HEK293 (cell line): ENCODE measurements at regions not wholly inside any gene's neighbourhood (a gene's known extent, or its start where the extent isn't known, plus 50 kb on each side); places are given as distances from the start of the nearest gene placed in this dataset.

Source experiments
- CTCF ChIA-PET: fragments of 350-600 bp; formaldehyde crosslinking; extraction: SDS; loops from one replicate; lab custom pipeline; 2021; ENCODE audit warnings: antibody characterized with exemption; lab: Yijun Ruan, JAX
- POLR2A ChIA-PET: fragments of 300-600 bp; formaldehyde crosslinking; extraction: SDS; loops from one replicate; lab custom pipeline; 2020; ENCODE audit warnings: antibody characterized with exemption, inconsistent platforms; lab: Yijun Ruan, JAX
- H3K27ac ChIP-seq: fragments of 200-500 bp; sonication (Bioruptor generic); 2 replicates; pipeline ENCODE4 v1.5.1; 2014; ENCODE audit warnings: low read depth, low read length, control low read depth, inconsistent platforms; ENCODE audit errors: extremely low read depth
- H3K36me3 ChIP-seq, 2 experiments: fragments of 200-500 bp in 1 of 2; sonication (Bioruptor generic) in 1 of 2; 1 replicate in 1 of 2; 2 replicates in 1 of 2; pipeline ENCODE4 v1.5.1; 2014 to 2017; ENCODE audit warnings: inconsistent platforms in 2 of 2, low read length in 2 of 2; ENCODE audit not compliant: control insufficient read depth in 2 of 2, insufficient read depth in 1 of 2
- H3K4me1 ChIP-seq: fragments of 200-500 bp; sonication (Bioruptor generic); 2 replicates; pipeline ENCODE4 v1.5.1; 2014; ENCODE audit warnings: mild to moderate bottlenecking, low read length, inconsistent platforms; ENCODE audit not compliant: control insufficient read depth, insufficient read depth
- H3K4me3 ChIP-seq: 2 replicates; pipeline ENCODE4 v1.5.1; 2011; ENCODE audit warnings: low read depth, mild to moderate bottlenecking, control low read depth, low read length, moderate library complexity
- H3K9me3 ChIP-seq: fragments of 200-500 bp; sonication (Bioruptor generic); 2 replicates; pipeline ENCODE4 v1.5.1; 2014; ENCODE audit warnings: low read depth, low read length, inconsistent platforms; ENCODE audit not compliant: control insufficient read depth, insufficient read depth
- RBAK ChIP-seq: fragments of 450-650 bp; formaldehyde crosslinking; IDR thresholded peaks from 2 replicates; pipeline ENCODE4 v1.5.1; 2016; ENCODE audit warnings: missing biosample characterization, missing genetic modification characterization
- ZBTB7A ChIP-seq: fragments of 450-650 bp; formaldehyde crosslinking; IDR thresholded peaks from 2 replicates; pipeline ENCODE4 v1.5.1; 2016; ENCODE audit warnings: low read depth, missing biosample characterization, missing genetic modification characterization
- ZNF202 ChIP-seq: fragments of 450-650 bp; formaldehyde crosslinking; IDR thresholded peaks from 2 replicates; pipeline ENCODE4 v1.5.1; 2016; ENCODE audit warnings: missing biosample characterization, missing genetic modification characterization, borderline replicate concordance
- ZNF274 ChIP-seq, 2 experiments: fragments of 200-500 bp in 1 of 2; fragments of 450-650 bp in 1 of 2; sonication (Bioruptor generic) in 1 of 2; formaldehyde crosslinking in 1 of 2; IDR thresholded peaks; 2 replicates each; pipeline versions ENCODE4 v1.5.1 to v1.6.1; 2014 to 2016; ENCODE audit warnings: borderline replicate concordance in 1 of 2, inconsistent platforms in 1 of 2, low read length in 1 of 2, missing biosample characterization in 1 of 2, missing genetic modification characterization in 1 of 2
- ZNF48 ChIP-seq: fragments of 450-650 bp; formaldehyde crosslinking; IDR thresholded peaks from 2 replicates; pipeline ENCODE4 v1.5.1; 2016; ENCODE audit warnings: missing biosample characterization, missing genetic modification characterization
- ZNF501 ChIP-seq: fragments of 450-650 bp; formaldehyde crosslinking; IDR thresholded peaks from 2 replicates; pipeline ENCODE4 v1.5.1; 2016; ENCODE audit warnings: missing biosample characterization, missing genetic modification characterization
- ZNF629 ChIP-seq: fragments of 450-650 bp; formaldehyde crosslinking; IDR thresholded peaks from 2 replicates; pipeline ENCODE4 v1.5.1; 2017; ENCODE audit warnings: missing biosample characterization, missing genetic modification characterization
- ZNF777 ChIP-seq: fragments of 450-650 bp; formaldehyde crosslinking; IDR thresholded peaks from 2 replicates; pipeline ENCODE4 v1.5.1; 2017; ENCODE audit warnings: missing biosample characterization, missing genetic modification characterization, borderline replicate concordance
- ZNF792 ChIP-seq: fragments of 450-650 bp; formaldehyde crosslinking; IDR thresholded peaks from 2 replicates; pipeline ENCODE4 v1.5.1; 2016; ENCODE audit warnings: missing biosample characterization, missing genetic modification characterization
- ZXDB ChIP-seq: fragments of 450-650 bp; formaldehyde crosslinking; IDR thresholded peaks from 2 replicates; pipeline ENCODE4 v1.5.1; 2016; ENCODE audit warnings: missing biosample characterization, missing genetic modification characterization
- TF ChIP-seq, protein P1 (sequence below): fragments of 450-650 bp; formaldehyde crosslinking; IDR thresholded peaks from 2 replicates; pipeline ENCODE4 v1.5.1; 2016; ENCODE audit warnings: missing biosample characterization, missing genetic modification characterization, low read depth
- TF ChIP-seq, protein P2 (sequence below): fragments of 450-650 bp; IDR thresholded peaks from 2 replicates; pipeline ENCODE4 v1.5.1; 2018; ENCODE audit warnings: missing biosample characterization, mild to moderate bottlenecking, missing genetic modification characterization
- TF ChIP-seq, protein P3 (sequence below): fragments of 450-650 bp; formaldehyde crosslinking; IDR thresholded peaks from 2 replicates; pipeline ENCODE4 v1.5.1; 2017; ENCODE audit warnings: missing biosample characterization, missing genetic modification characterization
- TF ChIP-seq, protein P4 (sequence below): fragments of 450-650 bp; formaldehyde crosslinking; IDR thresholded peaks from 2 replicates; pipeline ENCODE4 v1.5.1; 2016; ENCODE audit warnings: missing biosample characterization, missing genetic modification characterization
- TF ChIP-seq, protein P5 (sequence below): fragments of 450-650 bp; formaldehyde crosslinking; IDR thresholded peaks from 2 replicates; pipeline ENCODE4 v1.5.1; 2016; ENCODE audit warnings: missing biosample characterization, missing genetic modification characterization
- TF ChIP-seq, protein P6 (sequence below): fragments of 450-650 bp; formaldehyde crosslinking; IDR thresholded peaks from 2 replicates; pipeline ENCODE4 v1.5.1; 2016; ENCODE audit warnings: missing biosample characterization, missing genetic modification characterization

DNA sequence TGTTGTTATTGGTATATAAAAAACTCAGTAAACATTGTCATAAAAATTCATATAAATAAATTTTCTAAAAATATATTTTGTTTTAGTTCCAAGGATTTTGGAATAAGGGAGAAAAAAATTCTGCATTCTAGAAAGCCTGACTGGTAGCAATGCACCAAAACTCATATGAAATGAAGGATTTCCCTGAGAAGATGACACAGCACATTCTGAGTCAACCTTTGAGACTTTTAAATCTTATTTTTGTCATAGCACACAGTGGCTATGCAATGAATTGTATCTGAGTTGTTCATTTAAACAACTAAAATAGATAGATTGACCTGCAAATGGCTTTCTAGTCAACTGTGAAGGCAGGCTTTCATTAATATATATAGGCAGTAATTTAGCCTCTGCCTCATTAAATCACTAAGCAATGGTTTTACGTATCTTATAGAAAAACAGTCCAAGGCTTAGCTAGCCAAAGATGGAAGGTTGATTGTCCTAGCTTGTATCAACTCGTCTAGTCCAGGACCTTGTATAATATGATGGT, 239.1 kb upstream of the NEIL3 start:
- CTCF ChIA-PET, result no interaction called here
- Histone ChIP-seq H3K4me3 (no peak overlapping the region), H3K4me1 (no peaks in the 10 kb centered on the region), H3K27ac (no peak overlapping the region), H3K9me3 (no peaks in the 10 kb centered on the region), H3K36me3 (no peaks in the 10 kb centered on the region)
- POLR2A ChIA-PET, result no interaction called here
- TF ChIP-seq, protein P1, sequence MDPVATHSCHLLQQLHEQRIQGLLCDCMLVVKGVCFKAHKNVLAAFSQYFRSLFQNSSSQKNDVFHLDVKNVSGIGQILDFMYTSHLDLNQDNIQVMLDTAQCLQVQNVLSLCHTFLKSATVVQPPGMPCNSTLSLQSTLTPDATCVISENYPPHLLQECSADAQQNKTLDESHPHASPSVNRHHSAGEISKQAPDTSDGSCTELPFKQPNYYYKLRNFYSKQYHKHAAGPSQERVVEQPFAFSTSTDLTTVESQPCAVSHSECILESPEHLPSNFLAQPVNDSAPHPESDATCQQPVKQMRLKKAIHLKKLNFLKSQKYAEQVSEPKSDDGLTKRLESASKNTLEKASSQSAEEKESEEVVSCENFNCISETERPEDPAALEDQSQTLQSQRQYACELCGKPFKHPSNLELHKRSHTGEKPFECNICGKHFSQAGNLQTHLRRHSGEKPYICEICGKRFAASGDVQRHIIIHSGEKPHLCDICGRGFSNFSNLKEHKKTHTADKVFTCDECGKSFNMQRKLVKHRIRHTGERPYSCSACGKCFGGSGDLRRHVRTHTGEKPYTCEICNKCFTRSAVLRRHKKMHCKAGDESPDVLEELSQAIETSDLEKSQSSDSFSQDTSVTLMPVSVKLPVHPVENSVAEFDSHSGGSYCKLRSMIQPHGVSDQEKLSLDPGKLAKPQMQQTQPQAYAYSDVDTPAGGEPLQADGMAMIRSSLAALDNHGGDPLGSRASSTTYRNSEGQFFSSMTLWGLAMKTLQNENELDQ, result no peak
- TF ChIP-seq, protein P2, sequence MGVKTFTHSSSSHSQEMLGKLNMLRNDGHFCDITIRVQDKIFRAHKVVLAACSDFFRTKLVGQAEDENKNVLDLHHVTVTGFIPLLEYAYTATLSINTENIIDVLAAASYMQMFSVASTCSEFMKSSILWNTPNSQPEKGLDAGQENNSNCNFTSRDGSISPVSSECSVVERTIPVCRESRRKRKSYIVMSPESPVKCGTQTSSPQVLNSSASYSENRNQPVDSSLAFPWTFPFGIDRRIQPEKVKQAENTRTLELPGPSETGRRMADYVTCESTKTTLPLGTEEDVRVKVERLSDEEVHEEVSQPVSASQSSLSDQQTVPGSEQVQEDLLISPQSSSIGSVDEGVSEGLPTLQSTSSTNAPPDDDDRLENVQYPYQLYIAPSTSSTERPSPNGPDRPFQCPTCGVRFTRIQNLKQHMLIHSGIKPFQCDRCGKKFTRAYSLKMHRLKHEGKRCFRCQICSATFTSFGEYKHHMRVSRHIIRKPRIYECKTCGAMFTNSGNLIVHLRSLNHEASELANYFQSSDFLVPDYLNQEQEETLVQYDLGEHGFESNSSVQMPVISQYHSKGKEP, result no peak
- TF ChIP-seq, protein P3, sequence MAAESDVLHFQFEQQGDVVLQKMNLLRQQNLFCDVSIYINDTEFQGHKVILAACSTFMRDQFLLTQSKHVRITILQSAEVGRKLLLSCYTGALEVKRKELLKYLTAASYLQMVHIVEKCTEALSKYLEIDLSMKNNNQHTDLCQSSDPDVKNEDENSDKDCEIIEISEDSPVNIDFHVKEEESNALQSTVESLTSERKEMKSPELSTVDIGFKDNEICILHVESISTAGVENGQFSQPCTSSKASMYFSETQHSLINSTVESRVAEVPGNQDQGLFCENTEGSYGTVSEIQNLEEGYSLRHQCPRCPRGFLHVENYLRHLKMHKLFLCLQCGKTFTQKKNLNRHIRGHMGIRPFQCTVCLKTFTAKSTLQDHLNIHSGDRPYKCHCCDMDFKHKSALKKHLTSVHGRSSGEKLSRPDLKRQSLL (tag by site-specific recombination), result no peak
- TF ChIP-seq ZNF792 (tag by site-specific recombination) (no peak), ZXDB (no peak), ZNF629 (tag by site-specific recombination) (no peak), ZNF501 (tag by site-specific recombination) (no peak), ZNF48 (tag by site-specific recombination) (no peak), ZBTB7A (tag by site-specific recombination) (no peak), RBAK (no peak), ZNF274 (IDR thresholded peaks at IDR 0.05; ENCODE audit: low read length) (no peak), ZNF274 (tag by site-specific recombination; IDR thresholded peaks at IDR 0.05; ENCODE audit: borderline replicate concordance) (no peak), ZNF777 (no peak), ZNF202 (tag by site-specific recombination) (no peak)
- TF ChIP-seq, protein P4, sequence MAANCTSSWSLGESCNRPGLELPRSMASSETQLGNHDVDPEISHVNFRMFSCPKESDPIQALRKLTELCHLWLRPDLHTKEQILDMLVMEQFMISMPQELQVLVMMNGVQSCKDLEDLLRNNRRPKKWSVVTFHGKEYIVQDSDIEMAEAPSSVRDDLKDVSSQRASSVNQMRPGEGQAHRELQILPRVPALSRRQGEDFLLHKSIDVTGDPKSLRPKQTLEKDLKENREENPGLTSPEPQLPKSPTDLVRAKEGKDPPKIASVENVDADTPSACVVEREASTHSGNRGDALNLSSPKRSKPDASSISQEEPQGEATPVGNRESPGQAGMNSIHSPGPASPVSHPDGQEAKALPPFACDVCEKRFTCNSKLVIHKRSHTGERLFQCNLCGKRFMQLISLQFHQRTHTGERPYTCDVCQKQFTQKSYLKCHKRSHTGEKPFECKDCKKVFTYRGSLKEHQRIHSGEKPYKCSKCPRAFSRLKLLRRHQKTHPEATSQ (tag by site-specific recombination), result no peak
- TF ChIP-seq, protein P5, sequence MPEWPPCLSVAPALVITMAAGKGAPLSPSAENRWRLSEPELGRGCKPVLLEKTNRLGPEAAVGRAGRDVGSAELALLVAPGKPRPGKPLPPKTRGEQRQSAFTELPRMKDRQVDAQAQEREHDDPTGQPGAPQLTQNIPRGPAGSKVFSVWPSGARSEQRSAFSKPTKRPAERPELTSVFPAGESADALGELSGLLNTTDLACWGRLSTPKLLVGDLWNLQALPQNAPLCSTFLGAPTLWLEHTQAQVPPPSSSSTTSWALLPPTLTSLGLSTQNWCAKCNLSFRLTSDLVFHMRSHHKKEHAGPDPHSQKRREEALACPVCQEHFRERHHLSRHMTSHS (tag by site-specific recombination), result no peak
- TF ChIP-seq, protein P6, sequence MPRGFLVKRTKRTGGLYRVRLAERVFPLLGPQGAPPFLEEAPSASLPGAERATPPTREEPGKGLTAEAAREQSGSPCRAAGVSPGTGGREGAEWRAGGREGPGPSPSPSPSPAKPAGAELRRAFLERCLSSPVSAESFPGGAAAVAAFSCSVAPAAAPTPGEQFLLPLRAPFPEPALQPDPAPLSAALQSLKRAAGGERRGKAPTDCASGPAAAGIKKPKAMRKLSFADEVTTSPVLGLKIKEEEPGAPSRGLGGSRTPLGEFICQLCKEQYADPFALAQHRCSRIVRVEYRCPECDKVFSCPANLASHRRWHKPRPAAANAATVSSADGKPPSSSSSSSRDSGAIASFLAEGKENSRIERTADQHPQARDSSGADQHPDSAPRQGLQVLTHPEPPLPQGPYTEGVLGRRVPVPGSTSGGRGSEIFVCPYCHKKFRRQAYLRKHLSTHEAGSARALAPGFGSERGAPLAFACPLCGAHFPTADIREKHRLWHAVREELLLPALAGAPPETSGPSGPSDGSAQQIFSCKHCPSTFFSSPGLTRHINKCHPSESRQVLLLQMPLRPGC (tag by site-specific recombination), result no peak
